ENCODE measurements at regions not wholly inside any gene's neighbourhood (a gene's known extent, or its start where the extent isn't known, plus 50 kb on each side); places are given as distances from the start of the nearest gene placed in this dataset.

GRCh38 chr13:22176968-22177520 is 506.2 kb downstream of the FGF9 start:
- no peak for DNase-seq (ENCODE audit: low read depth in 2 of 2)

GRCh38 chr13:22178878-22179277 is 508.0 kb downstream of the FGF9 start:
- no peak for DNase-seq (ENCODE audit: low read depth in 2 of 2)

- no peak for DNase-seq (ENCODE audit: low read depth in 2 of 2)
Measured at GRCh38 chr13:22187329-22187728, 516.5 kb downstream of the FGF9 start.

- DNase-seq (ENCODE audit: low read depth in 2 of 2), result no peak
Measured at GRCh38 chr13:22189176-22190048, 518.5 kb downstream of the FGF9 start.

- DNase-seq (ENCODE audit: low read depth in 2 of 2), result no peak
Measured at GRCh38 chr13:22193070-22193469, 522.2 kb downstream of the FGF9 start.

- no peak for DNase-seq (ENCODE audit: low read depth in 2 of 2)
Measured at GRCh38 chr13:22194106-22194805, 523.4 kb downstream of the FGF9 start.

GRCh38 chr13:22195726-22196125 is 524.9 kb downstream of the FGF9 start:
- DNase-seq (ENCODE audit: low read depth in 2 of 2), result no peak

GRCh38 chr13:22196777-22197176 is 525.9 kb downstream of the FGF9 start:
- no peak for DNase-seq (ENCODE audit: low read depth in 2 of 2)

GRCh38 chr13:22198001-22198400 is 527.1 kb downstream of the FGF9 start:
- no peak for DNase-seq (ENCODE audit: low read depth in 2 of 2)

GRCh38 chr13:22198641-22199217 is 527.9 kb downstream of the FGF9 start:
- no peak for DNase-seq (ENCODE audit: low read depth in 2 of 2)

GRCh38 chr13:22200440-22200839 is 529.6 kb downstream of the FGF9 start:
- no peak for DNase-seq (ENCODE audit: low read depth in 2 of 2)

- no peak for DNase-seq (ENCODE audit: low read depth in 2 of 2)
Measured at GRCh38 chr13:22201375-22201925, 530.6 kb downstream of the FGF9 start.

GRCh38 chr13:22210134-22210930 is 539.5 kb downstream of the FGF9 start:
- DNase-seq (ENCODE audit: low read depth in 2 of 2), result no peak

- no peak for DNase-seq (ENCODE audit: low read depth in 2 of 2)
Measured at GRCh38 chr13:22211876-22212275, 541.0 kb downstream of the FGF9 start.

GRCh38 chr13:22212576-22212975 is 541.7 kb downstream of the FGF9 start:
- no peak for DNase-seq (ENCODE audit: low read depth in 2 of 2)

GRCh38 chr13:22214184-22214583 is 543.3 kb downstream of the FGF9 start:
- no peak for DNase-seq (ENCODE audit: low read depth in 2 of 2)

GRCh38 chr13:22218797-22219196 is 547.9 kb downstream of the FGF9 start:
- DNase-seq (ENCODE audit: low read depth in 2 of 2), result no peak

- no peak for DNase-seq (ENCODE audit: low read depth in 2 of 2)
Measured at GRCh38 chr13:22219709-22220108, 548.8 kb downstream of the FGF9 start.

- no peak for DNase-seq (ENCODE audit: low read depth in 2 of 2)
Measured at GRCh38 chr13:22220151-22221135, 549.6 kb downstream of the FGF9 start.

GRCh38 chr13:22223411-22223810 is 552.5 kb downstream of the FGF9 start:
- DNase-seq (ENCODE audit: low read depth in 2 of 2), result no peak

Data from activated CD4-positive, alpha-beta T cell treated with anti-CD3 and anti-CD28 coated beads for 24 hours (primary cell).